ENCODE measurements at regions not wholly inside any gene's neighbourhood (a gene's known extent, or its start where the extent isn't known, plus 50 kb on each side); places are given as distances from the start of the nearest gene placed in this dataset.

GRCh38 chr4:115648786-115649185, 535.4 kb upstream of the NDST4 start:
- Histone ChIP-seq H3K4me3 (no peak overlapping the region), H3K9ac (ENCODE audit: insufficient read depth in 1 of 2, low read length in 2 of 2) (no peak overlapping the region), H3K27ac (ENCODE audit: low read depth in 1 of 2, low read length in 1 of 2) (no peak overlapping the region), H3K27me3 (ENCODE audit: control insufficient read depth in 3 of 3, insufficient read depth in 3 of 3, low read length in 2 of 3) (no peaks in the 10 kb centered on the region), H3K9me3 (ENCODE audit: control insufficient read depth in 4 of 4, insufficient read depth in 3 of 4, low read length in 3 of 4) (no peaks in the 10 kb centered on the region), H3K36me3 (ENCODE audit: control insufficient read depth in 4 of 4, insufficient read depth in 4 of 4, low read length in 4 of 4) (no peaks in the 10 kb centered on the region), H3K4me1 (ENCODE audit: control insufficient read depth in 5 of 5, insufficient read depth in 5 of 5, low read length in 5 of 5) (no peaks in the 10 kb centered on the region)
- no peak for TF ChIP-seq CTCF (IDR thresholded peaks at IDR 0.05; ENCODE audit: control extremely low read depth, extremely low read depth)
- no peak for ATAC-seq (ENCODE audit: insufficient read depth, low FRiP score)
- 65 to 81% methylated on average over 1 of the region's 1 CpG for WGBS, 2 donors
- no peak for DNase-seq

GRCh38 chr4:115629270-115629669, 515.9 kb upstream of the NDST4 start:
- DNase-seq (no peak), ATAC-seq (ENCODE audit: insufficient read depth, low FRiP score) (no peak)
- no peak overlapping the region for H3K27ac ChIP-seq (ENCODE audit: low read depth in 1 of 2, low read length in 1 of 2)
- WGBS, 2 donors = 75 to 81% methylated on average over 3 of the region's 3 CpGs
- H3K27me3 ChIP-seq (ENCODE audit: control insufficient read depth in 3 of 3, insufficient read depth in 3 of 3, low read length in 2 of 3) = no peaks in the 10 kb centered on the region
- no peaks in the 10 kb centered on the region for H3K36me3 ChIP-seq (ENCODE audit: control insufficient read depth in 4 of 4, insufficient read depth in 4 of 4, low read length in 4 of 4)
- no peak overlapping the region for H3K4me3 ChIP-seq
- no peak for TF ChIP-seq CTCF (IDR thresholded peaks at IDR 0.05; ENCODE audit: control extremely low read depth, extremely low read depth)
- no peak overlapping the region for H3K9ac ChIP-seq (ENCODE audit: insufficient read depth in 1 of 2, low read length in 2 of 2)
- H3K4me1 ChIP-seq (ENCODE audit: control insufficient read depth in 5 of 5, insufficient read depth in 5 of 5, low read length in 5 of 5) = no peaks in the 10 kb centered on the region
- H3K9me3 ChIP-seq (ENCODE audit: control insufficient read depth in 4 of 4, insufficient read depth in 3 of 4, low read length in 3 of 4) = no peaks in the 10 kb centered on the region

GRCh38 chr4:115609631-115610030, 496.2 kb upstream of the NDST4 start:
- H3K4me1 ChIP-seq (ENCODE audit: control insufficient read depth in 5 of 5, insufficient read depth in 5 of 5, low read length in 5 of 5) = no peaks in the 10 kb centered on the region
- H3K9me3 ChIP-seq (ENCODE audit: control insufficient read depth in 4 of 4, insufficient read depth in 3 of 4, low read length in 3 of 4) = no peaks in the 10 kb centered on the region
- H3K9ac ChIP-seq (ENCODE audit: insufficient read depth in 1 of 2, low read length in 2 of 2) = no peak overlapping the region
- no peak for TF ChIP-seq CTCF (IDR thresholded peaks at IDR 0.05; ENCODE audit: control extremely low read depth, extremely low read depth)
- no peak overlapping the region for H3K4me3 ChIP-seq
- DNase-seq (no peak), ATAC-seq (ENCODE audit: insufficient read depth, low FRiP score) (no peak)
- no peaks in the 10 kb centered on the region for H3K27me3 ChIP-seq (ENCODE audit: control insufficient read depth in 3 of 3, insufficient read depth in 3 of 3, low read length in 2 of 3)
- no peaks in the 10 kb centered on the region for H3K36me3 ChIP-seq (ENCODE audit: control insufficient read depth in 4 of 4, insufficient read depth in 4 of 4, low read length in 4 of 4)
- 84 to 86% methylated on average over 2 of the region's 2 CpGs for WGBS, 2 donors
- H3K27ac ChIP-seq (ENCODE audit: low read depth in 1 of 2, low read length in 1 of 2) = no peak overlapping the region

- no peak for DNase-seq
- no peaks in the 10 kb centered on the region for H3K4me1 ChIP-seq (ENCODE audit: control insufficient read depth in 5 of 5, insufficient read depth in 5 of 5, low read length in 5 of 5)
- H3K36me3 ChIP-seq (ENCODE audit: control insufficient read depth in 4 of 4, insufficient read depth in 4 of 4, low read length in 4 of 4) = no peaks in the 10 kb centered on the region
- H3K27me3 ChIP-seq (ENCODE audit: control insufficient read depth in 3 of 3, insufficient read depth in 3 of 3, low read length in 2 of 3) = no peaks in the 10 kb centered on the region
- no peak overlapping the region for H3K4me3 ChIP-seq
- H3K27ac ChIP-seq (ENCODE audit: low read depth in 1 of 2, low read length in 1 of 2) = no peak overlapping the region
- H3K9ac ChIP-seq (ENCODE audit: insufficient read depth in 1 of 2, low read length in 2 of 2) = no peak overlapping the region
- no peak for TF ChIP-seq CTCF (IDR thresholded peaks at IDR 0.05; ENCODE audit: control extremely low read depth, extremely low read depth)
- 75 to 93% methylated on average over 3 of the region's 3 CpGs for WGBS, 2 donors
- no peaks in the 10 kb centered on the region for H3K9me3 ChIP-seq (ENCODE audit: control insufficient read depth in 4 of 4, insufficient read depth in 3 of 4, low read length in 3 of 4)
- no peak for ATAC-seq (ENCODE audit: insufficient read depth, low FRiP score)
These were observed 493.9 kb upstream of the NDST4 start for GRCh38 chr4:115607311-115607710.

Measured in lung (tissue), 11 donors.